ENCODE measurements at regions not wholly inside any gene's neighbourhood (a gene's known extent, or its start where the extent isn't known, plus 50 kb on each side); places are given as distances from the start of the nearest gene placed in this dataset.

DNA sequence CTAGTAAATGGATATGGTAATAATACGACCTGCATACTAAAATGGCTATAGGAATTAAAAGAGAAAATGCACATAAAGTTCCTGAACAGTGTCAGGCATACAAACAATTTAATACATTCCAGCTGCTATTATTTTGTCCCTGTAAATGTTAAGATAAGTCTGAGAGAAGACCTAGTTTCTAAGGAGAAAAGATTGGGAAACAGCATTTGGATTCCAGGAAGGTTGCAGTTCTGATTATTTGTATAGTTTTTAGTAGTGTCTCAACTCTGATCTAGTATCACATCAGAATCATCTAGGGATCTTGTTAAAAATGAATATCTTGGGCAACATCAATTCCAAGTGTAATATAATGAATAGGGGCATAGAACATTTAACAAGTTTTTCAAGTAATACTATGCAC is 905.7 kb downstream of the NSUN3 start:
- TF ChIP-seq, protein P1, sequence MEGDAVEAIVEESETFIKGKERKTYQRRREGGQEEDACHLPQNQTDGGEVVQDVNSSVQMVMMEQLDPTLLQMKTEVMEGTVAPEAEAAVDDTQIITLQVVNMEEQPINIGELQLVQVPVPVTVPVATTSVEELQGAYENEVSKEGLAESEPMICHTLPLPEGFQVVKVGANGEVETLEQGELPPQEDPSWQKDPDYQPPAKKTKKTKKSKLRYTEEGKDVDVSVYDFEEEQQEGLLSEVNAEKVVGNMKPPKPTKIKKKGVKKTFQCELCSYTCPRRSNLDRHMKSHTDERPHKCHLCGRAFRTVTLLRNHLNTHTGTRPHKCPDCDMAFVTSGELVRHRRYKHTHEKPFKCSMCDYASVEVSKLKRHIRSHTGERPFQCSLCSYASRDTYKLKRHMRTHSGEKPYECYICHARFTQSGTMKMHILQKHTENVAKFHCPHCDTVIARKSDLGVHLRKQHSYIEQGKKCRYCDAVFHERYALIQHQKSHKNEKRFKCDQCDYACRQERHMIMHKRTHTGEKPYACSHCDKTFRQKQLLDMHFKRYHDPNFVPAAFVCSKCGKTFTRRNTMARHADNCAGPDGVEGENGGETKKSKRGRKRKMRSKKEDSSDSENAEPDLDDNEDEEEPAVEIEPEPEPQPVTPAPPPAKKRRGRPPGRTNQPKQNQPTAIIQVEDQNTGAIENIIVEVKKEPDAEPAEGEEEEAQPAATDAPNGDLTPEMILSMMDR (IDR thresholded peaks at IDR 0.05; ENCODE audit: insufficient read depth, low read length, poor library complexity, severe bottlenecking): no peak
- no peak for TF ChIP-seq EZH2phosphoT487 (conservative IDR thresholded peaks at IDR 0.05; ENCODE audit: low read length)
